ENCODE measurements at regions not wholly inside any gene's neighbourhood (a gene's known extent, or its start where the extent isn't known, plus 50 kb on each side); places are given as distances from the start of the nearest gene placed in this dataset.

- TF ChIP-seq CTCF (IDR thresholded peaks at IDR 0.05; ENCODE audit: low read length) (no peak), EZH2 (optimal IDR thresholded peaks at IDR 0.05; ENCODE audit: low read depth, low read length) (no peak)
Measured at GRCh38 chr5:21030981-21031380, 1043.0 kb upstream of the CDH18 start.

All from MM.1S (cell line).